GM12864 (cell line): ENCODE measurements at regions not wholly inside any gene's neighbourhood (a gene's known extent, or its start where the extent isn't known, plus 50 kb on each side); places are given as distances from the start of the nearest gene placed in this dataset.

Source experiments
- DNase-seq: peaks from one replicate; pipeline ENCODE4 v3.0.0-alpha.2; 2011; ENCODE audit warnings: low read depth
- H3K4me3 ChIP-seq: 2 replicates; pipeline ENCODE4 v1.5.1; 2011; ENCODE audit warnings: mild to moderate bottlenecking, low read depth, low read length, control low read depth
- CTCF ChIP-seq: IDR thresholded peaks from 2 replicates; pipeline ENCODE4 v1.5.1; 2011; ENCODE audit warnings: low read depth, mild to moderate bottlenecking, moderate library complexity, low read length, control low read depth, inconsistent platforms; ENCODE audit errors: missing control alignments

GRCh38 chr15:66907826-66908743 lies 157.3 kb upstream of the SMAD3 start:
- TF ChIP-seq CTCF = no peak
- no peak overlapping the region for H3K4me3 ChIP-seq
- peak; percentile 41 for DNase-seq

GRCh38 chr15:66908744-66909095 lies 156.7 kb upstream of the SMAD3 start:
- no peak for DNase-seq
- H3K4me3 ChIP-seq = no peak overlapping the region
- no peak for TF ChIP-seq CTCF

- H3K4me3 ChIP-seq = no peak overlapping the region
- DNase-seq = no peak
- no peak for TF ChIP-seq CTCF
Measured at GRCh38 chr15:66909381-66909890, 156.0 kb upstream of the SMAD3 start.

GRCh38 chr15:66911131-66911700 lies 154.2 kb upstream of the SMAD3 start:
- H3K4me3 ChIP-seq = no peak overlapping the region
- no peak for DNase-seq
- TF ChIP-seq CTCF = no peak

GRCh38 chr15:66912001-66912400 lies 153.4 kb upstream of the SMAD3 start:
- no peak overlapping the region for H3K4me3 ChIP-seq
- TF ChIP-seq CTCF = no peak
- no peak for DNase-seq

GRCh38 chr15:66912441-66912840 lies 153.0 kb upstream of the SMAD3 start:
- no peak for TF ChIP-seq CTCF
- no peak overlapping the region for H3K4me3 ChIP-seq
- no peak for DNase-seq

GRCh38 chr15:66917904-66918448 lies 147.4 kb upstream of the SMAD3 start:
- no peak for TF ChIP-seq CTCF
- no peak overlapping the region for H3K4me3 ChIP-seq
- no peak for DNase-seq
